Endothelial cell of umbilical vein (primary cell): ENCODE measurements at regions not wholly inside any gene's neighbourhood (a gene's known extent, or its start where the extent isn't known, plus 50 kb on each side); places are given as distances from the start of the nearest gene placed in this dataset.

Experiments used
- BruUV-seq: library from RNA; stranded (reverse); fragments of 400-500 nt; replicated peaks from 2 replicates; lab custom pipeline; 2021; lab: Mats Ljungman, UMichigan
- CTCF ChIA-PET: fragments of 300-600, 350-600 bp; sonication (Branson Sonifier 250); formaldehyde crosslinking; loops from one replicate; lab custom pipeline; 2021; ENCODE audit warnings: antibody characterized with exemption, inconsistent platforms; lab: Charles Lee
- POLR2A ChIA-PET: fragments of 300-600, 350-600 bp; sonication (Branson Sonifier 250); formaldehyde crosslinking; loops from one replicate; lab custom pipeline; 2021; ENCODE audit warnings: antibody characterized with exemption, inconsistent platforms; lab: Charles Lee
- DNase-seq: peaks from one replicate; pipeline ENCODE4 v3.0.0-alpha.2; 2011; ENCODE audit warnings: low read depth, low spot score
- FAIRE-seq: peaks from 2 replicates; lab custom pipeline; 2011; peaks lifted over from hg19 to GRCh38; lab: Jason Lieb, UNC
- H2AFZ ChIP-seq: 2 replicates; pipeline ENCODE4 v1.6.0; 2012; ENCODE audit warnings: low read depth, low read length, control low read depth, inconsistent platforms
- H3K27ac ChIP-seq: 2 replicates; pipeline ENCODE4 v1.5.1; 2011; ENCODE audit warnings: low read depth, mild to moderate bottlenecking, control low read depth, low read length, moderate library complexity; ENCODE audit not compliant: insufficient read depth
- H3K27me3 ChIP-seq, 2 experiments: 2 replicates each; pipeline versions ENCODE4 v1.6.0 to v1.6.1; 2011; ENCODE audit warnings: low read length in 2 of 2, mixed read lengths in 1 of 2; ENCODE audit not compliant: control insufficient read depth in 2 of 2, insufficient read depth in 2 of 2
- H3K36me3 ChIP-seq, 2 experiments: 2 replicates in 1 of 2; 3 replicates in 1 of 2; pipeline ENCODE4 v1.5.1; 2011; ENCODE audit warnings: low read length in 2 of 2, mild to moderate bottlenecking in 1 of 2, moderate library complexity in 1 of 2; ENCODE audit not compliant: control insufficient read depth in 2 of 2, insufficient read depth in 2 of 2; ENCODE audit errors: extremely low read depth in 1 of 2
- H3K4me1 ChIP-seq: 3 replicates; pipeline ENCODE4 v1.5.1; 2011; ENCODE audit warnings: mild to moderate bottlenecking, low read length; ENCODE audit not compliant: control insufficient read depth, insufficient read depth; ENCODE audit errors: extremely low read depth
- H3K4me2 ChIP-seq: 2 replicates; pipeline ENCODE4 v1.6.1; 2011; ENCODE audit warnings: low read length, control low read depth, mixed read lengths; ENCODE audit not compliant: insufficient read depth
- H3K4me3 ChIP-seq, 3 experiments: fragments of 200-600 bp in 1 of 3; sonication (generic), shearing (Covaris generic) in 1 of 3; replicated peaks in 1 of 3; 2 replicates each; pipeline ENCODE4 v1.5.1; 2011 to 2016; ENCODE audit warnings: control low read depth in 3 of 3, low read length in 3 of 3, mild to moderate bottlenecking in 2 of 3, inconsistent platforms in 1 of 3, low read depth in 1 of 3, moderate library complexity in 1 of 3; ENCODE audit not compliant: insufficient read depth in 1 of 3
- H3K79me2 ChIP-seq: 2 replicates; pipeline ENCODE4 v1.6.0; 2012; ENCODE audit warnings: low read length, inconsistent platforms; ENCODE audit not compliant: control insufficient read depth, insufficient read depth
- H3K9ac ChIP-seq: replicated peaks from 2 replicates; pipeline ENCODE3; 2011; ENCODE audit warnings: low read length, control low read depth; ENCODE audit not compliant: insufficient read depth; ENCODE audit errors: extremely low read depth
- H3K9me1 ChIP-seq: replicated peaks from 3 replicates; pipeline ENCODE4 v1.6.0; 2011; ENCODE audit warnings: mild to moderate bottlenecking, low read length; ENCODE audit not compliant: control insufficient read depth, insufficient read depth; ENCODE audit errors: extremely low read depth
- H3K9me3 ChIP-seq: replicated peaks from 2 replicates; pipeline ENCODE4 v1.5.1; 2012; ENCODE audit warnings: low read length, inconsistent platforms; ENCODE audit not compliant: control insufficient read depth, insufficient read depth
- H4K20me1 ChIP-seq: replicated peaks from 2 replicates; pipeline ENCODE3; 2011; ENCODE audit warnings: mild to moderate bottlenecking, low read length; ENCODE audit not compliant: control insufficient read depth, insufficient read depth; ENCODE audit errors: extremely low read depth
- EZH2 ChIP-seq: IDR thresholded peaks from 2 replicates; pipeline ENCODE4 v1.6.1; 2012; ENCODE audit warnings: borderline replicate concordance, low read depth, mild to moderate bottlenecking, moderate library complexity, low read length, inconsistent platforms; ENCODE audit not compliant: severe bottlenecking
- FOS ChIP-seq: IDR thresholded peaks from 2 replicates; pipeline ENCODE4 v1.6.1; 2011; ENCODE audit warnings: mild to moderate bottlenecking, low read length, moderate library complexity, borderline replicate concordance; ENCODE audit not compliant: insufficient read depth
- GATA2 ChIP-seq: IDR thresholded peaks from 2 replicates; pipeline ENCODE4 v1.7.0; 2011; ENCODE audit warnings: low read depth, mild to moderate bottlenecking, moderate library complexity, mixed read lengths, low read length; ENCODE audit not compliant: insufficient read length, insufficient read depth
- JUN ChIP-seq: IDR thresholded peaks from 2 replicates; pipeline ENCODE4 v1.6.1; 2011; ENCODE audit warnings: borderline replicate concordance, low read depth; ENCODE audit not compliant: insufficient read length, insufficient read depth
- MYC ChIP-seq: IDR thresholded peaks from one replicate; pipeline ENCODE4 v1.6.1; 2011; ENCODE audit warnings: mild to moderate bottlenecking, low read depth, low read length
- POLR2A ChIP-seq: IDR thresholded peaks from 2 replicates; pipeline ENCODE4 v1.6.1; 2012; ENCODE audit warnings: low read depth, mild to moderate bottlenecking, control low read depth, low read length
- POLR2AphosphoS5 ChIP-seq: IDR thresholded peaks from 2 replicates; pipeline ENCODE4 v1.6.1; 2012; ENCODE audit warnings: low read depth, mild to moderate bottlenecking, control low read depth, low read length, moderate library complexity; ENCODE audit not compliant: insufficient read depth
- dilution Hi-C: fragments of 300-500 bp; cut with MboI; formaldehyde crosslinking; loops from one replicate; pipeline ENCODE4 v1.15.0; 2019; ENCODE audit warnings: low sequenced_read_pairs; ENCODE audit not compliant: extremely low pct_ligation_motif_present
- intact Hi-C: fragments of 100-400 bp; cut with micrococcal nuclease; formaldehyde crosslinking; loops from one replicate; pipeline ENCODE4 v1.10.0; 2022
- TF ChIP-seq, protein P1 (sequence below): IDR thresholded peaks from 2 replicates; pipeline ENCODE4 v1.6.1; 2011; ENCODE audit not compliant: insufficient read depth, insufficient read length
- TF ChIP-seq, protein P2 (sequence below), 2 donors: IDR thresholded peaks; 1 replicate in 1 of 2; 2 replicates in 1 of 2; pipeline ENCODE4 v1.5.1; 2011; ENCODE audit warnings: low read length in 2 of 2, mild to moderate bottlenecking in 2 of 2, moderate library complexity in 2 of 2, control low read depth in 1 of 2, inconsistent platforms in 1 of 2, low read depth in 1 of 2; ENCODE audit not compliant: insufficient read depth in 1 of 2; ENCODE audit errors: extremely low read depth in 1 of 2

DNA sequence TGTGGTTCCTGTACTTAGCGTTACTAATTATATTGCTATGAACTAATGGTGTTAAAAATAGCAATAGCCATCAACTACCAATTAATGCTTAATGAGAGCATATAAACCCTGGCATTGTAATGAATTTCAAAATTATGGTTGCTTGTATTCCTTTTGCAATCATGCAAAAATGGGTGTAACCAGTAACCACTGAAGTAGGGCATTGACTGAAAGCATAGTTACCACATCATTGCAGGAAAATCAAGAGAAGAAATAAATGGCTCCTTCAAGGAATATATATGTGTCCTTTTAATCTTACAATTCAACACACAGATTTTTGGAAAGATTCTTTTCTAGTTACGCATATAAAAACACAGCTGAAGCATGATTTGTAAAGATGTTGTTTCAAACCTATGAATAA, 328.3 kb upstream of the AGTR1 start:
- TF ChIP-seq EZH2, result no peak
- no peak for TF ChIP-seq POLR2AphosphoS5
- TF ChIP-seq JUN, result no peak
- TF ChIP-seq GATA2, result no peak
- no peak for TF ChIP-seq FOS
- TF ChIP-seq, protein P1, sequence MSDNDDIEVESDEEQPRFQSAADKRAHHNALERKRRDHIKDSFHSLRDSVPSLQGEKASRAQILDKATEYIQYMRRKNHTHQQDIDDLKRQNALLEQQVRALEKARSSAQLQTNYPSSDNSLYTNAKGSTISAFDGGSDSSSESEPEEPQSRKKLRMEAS, result no peak
- TF ChIP-seq POLR2A, result no peak
- TF ChIP-seq MYC, result no peak
- TF ChIP-seq, protein P2, sequence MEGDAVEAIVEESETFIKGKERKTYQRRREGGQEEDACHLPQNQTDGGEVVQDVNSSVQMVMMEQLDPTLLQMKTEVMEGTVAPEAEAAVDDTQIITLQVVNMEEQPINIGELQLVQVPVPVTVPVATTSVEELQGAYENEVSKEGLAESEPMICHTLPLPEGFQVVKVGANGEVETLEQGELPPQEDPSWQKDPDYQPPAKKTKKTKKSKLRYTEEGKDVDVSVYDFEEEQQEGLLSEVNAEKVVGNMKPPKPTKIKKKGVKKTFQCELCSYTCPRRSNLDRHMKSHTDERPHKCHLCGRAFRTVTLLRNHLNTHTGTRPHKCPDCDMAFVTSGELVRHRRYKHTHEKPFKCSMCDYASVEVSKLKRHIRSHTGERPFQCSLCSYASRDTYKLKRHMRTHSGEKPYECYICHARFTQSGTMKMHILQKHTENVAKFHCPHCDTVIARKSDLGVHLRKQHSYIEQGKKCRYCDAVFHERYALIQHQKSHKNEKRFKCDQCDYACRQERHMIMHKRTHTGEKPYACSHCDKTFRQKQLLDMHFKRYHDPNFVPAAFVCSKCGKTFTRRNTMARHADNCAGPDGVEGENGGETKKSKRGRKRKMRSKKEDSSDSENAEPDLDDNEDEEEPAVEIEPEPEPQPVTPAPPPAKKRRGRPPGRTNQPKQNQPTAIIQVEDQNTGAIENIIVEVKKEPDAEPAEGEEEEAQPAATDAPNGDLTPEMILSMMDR (IDR thresholded peaks at IDR 0.05; ENCODE audit: extremely low read depth in 1 of 2, insufficient read depth in 1 of 2, low read depth in 1 of 2, low read length in 2 of 2), result no peak
- intact Hi-C loops, result no loop called here
- no peak overlapping the region for H3K27ac ChIP-seq
- H3K79me2 ChIP-seq, result no peaks in the 10 kb centered on the region
- no peaks in the 10 kb centered on the region for H3K36me3 ChIP-seq
- FAIRE-seq (no peak), DNase-seq (no peak)
- H3K9ac ChIP-seq, result no peak overlapping the region
- H2AFZ ChIP-seq, result no peak overlapping the region
- no peak overlapping the region for H3K4me3 ChIP-seq
- H3K9me1 ChIP-seq, result no peaks in the 10 kb centered on the region
- POLR2A ChIA-PET, result no interaction called here
- H4K20me1 ChIP-seq, result no peaks in the 10 kb centered on the region
- dilution Hi-C loops, result no loop called here
- no peaks in the 10 kb centered on the region for H3K4me1 ChIP-seq
- CTCF ChIA-PET, result no interaction called here
- H3K9me3 ChIP-seq, result no peaks in the 10 kb centered on the region
- H3K27me3 ChIP-seq, result no peaks in the 10 kb centered on the region
- no peak overlapping the region for H3K4me2 ChIP-seq
- BruUV-seq, result no TSS peak
